NCI-H2029 treated with DMSO at 0.1 percent for 48 hours (cell line): ENCODE measurements at regions not wholly inside any gene's neighbourhood (a gene's known extent, or its start where the extent isn't known, plus 50 kb on each side); places are given as distances from the start of the nearest gene placed in this dataset.

ENCODE experiments used
- DNase-seq: peaks from one replicate; lab custom pipeline; 2025; lab: John Stamatoyannopoulos, UW

- no peak for DNase-seq
These were observed 1491.1 kb downstream of the TBC1D22A start for GRCh38 chr22:48253573-48253972.

- DNase-seq = no peak
These were observed 1490.7 kb downstream of the TBC1D22A start for GRCh38 chr22:48253136-48253535.

- no peak for DNase-seq
These were observed 1489.2 kb downstream of the TBC1D22A start for GRCh38 chr22:48251629-48252028.

GRCh38 chr22:48250937-48251530, 1488.6 kb downstream of the TBC1D22A start:
- no peak for DNase-seq

- DNase-seq = no peak
These were observed 1487.9 kb downstream of the TBC1D22A start for GRCh38 chr22:48250286-48250895.

- DNase-seq = no peak
These were observed 1487.3 kb downstream of the TBC1D22A start for GRCh38 chr22:48249713-48250268.

- DNase-seq = no peak
These were observed 1486.5 kb downstream of the TBC1D22A start for GRCh38 chr22:48248901-48249455.

GRCh38 chr22:48247829-48248228, 1485.4 kb downstream of the TBC1D22A start:
- DNase-seq = no peak

GRCh38 chr22:48245196-48245485, 1482.7 kb downstream of the TBC1D22A start:
- DNase-seq = no peak

- no peak for DNase-seq
These were observed 1482.1 kb downstream of the TBC1D22A start for GRCh38 chr22:48244388-48245195.

GRCh38 chr22:48242461-48242864, 1480.0 kb downstream of the TBC1D22A start:
- no peak for DNase-seq

- DNase-seq = no peak
These were observed 1479.2 kb downstream of the TBC1D22A start for GRCh38 chr22:48241658-48242057.

- no peak for DNase-seq
These were observed 1478.4 kb downstream of the TBC1D22A start for GRCh38 chr22:48240935-48241230.

GRCh38 chr22:48240148-48240934, 1477.9 kb downstream of the TBC1D22A start:
- no peak for DNase-seq

GRCh38 chr22:48239461-48240147, 1477.2 kb downstream of the TBC1D22A start:
- DNase-seq = no peak

GRCh38 chr22:48238966-48239365, 1476.5 kb downstream of the TBC1D22A start:
- DNase-seq = no peak

- no peak for DNase-seq
These were observed 1476.0 kb downstream of the TBC1D22A start for GRCh38 chr22:48238284-48238915.

- DNase-seq = no peak
These were observed 1475.2 kb downstream of the TBC1D22A start for GRCh38 chr22:48237466-48238283.

- no peak for DNase-seq
These were observed 1473.8 kb downstream of the TBC1D22A start for GRCh38 chr22:48236261-48236660.

- DNase-seq = no peak
These were observed 1473.3 kb downstream of the TBC1D22A start for GRCh38 chr22:48235744-48236143.
